NAMALWA (cell line): ENCODE measurements at regions not wholly inside any gene's neighbourhood (a gene's known extent, or its start where the extent isn't known, plus 50 kb on each side); places are given as distances from the start of the nearest gene placed in this dataset.

Experiments used
- DNase-seq: peaks from one replicate; pipeline ENCODE4 v3.0.0-alpha.2; 2015; ENCODE audit warnings: low spot score

- no peak for DNase-seq
Measured at GRCh38 chr10:53749439-53749838, 976.9 kb upstream of the MBL2 start.

GRCh38 chr10:53748319-53748718 lies 975.7 kb upstream of the MBL2 start:
- no peak for DNase-seq

DNA sequence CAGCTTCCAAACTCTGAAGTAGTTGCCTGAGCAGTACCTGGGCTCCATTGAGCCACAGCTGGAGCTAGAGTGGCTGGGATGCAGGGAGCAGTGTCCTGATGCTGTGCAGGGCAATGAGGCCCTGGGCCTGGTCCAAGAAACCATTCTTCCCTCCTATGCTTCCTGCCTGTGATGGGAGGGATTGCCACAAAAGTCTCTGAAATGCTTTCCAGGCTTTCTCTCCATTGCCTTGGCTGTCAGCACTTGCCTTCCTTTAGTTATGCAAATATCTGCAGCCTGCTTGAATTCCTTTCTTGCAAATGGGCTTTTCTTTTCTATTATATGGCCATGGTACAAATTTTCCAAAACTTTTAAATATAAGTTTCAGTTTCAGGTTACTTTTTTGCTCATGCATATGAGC lies 972.2 kb upstream of the MBL2 start:
- no peak for DNase-seq

GRCh38 chr10:53744176-53744575 lies 971.6 kb upstream of the MBL2 start:
- DNase-seq = no peak

- DNase-seq = no peak
Measured at GRCh38 chr10:53737132-53737531, 964.5 kb upstream of the MBL2 start.

- DNase-seq = no peak
Measured at GRCh38 chr10:53726921-53727320, 954.3 kb upstream of the MBL2 start.

- no peak for DNase-seq
Measured at GRCh38 chr10:53724581-53724980, 952.0 kb upstream of the MBL2 start.

DNA sequence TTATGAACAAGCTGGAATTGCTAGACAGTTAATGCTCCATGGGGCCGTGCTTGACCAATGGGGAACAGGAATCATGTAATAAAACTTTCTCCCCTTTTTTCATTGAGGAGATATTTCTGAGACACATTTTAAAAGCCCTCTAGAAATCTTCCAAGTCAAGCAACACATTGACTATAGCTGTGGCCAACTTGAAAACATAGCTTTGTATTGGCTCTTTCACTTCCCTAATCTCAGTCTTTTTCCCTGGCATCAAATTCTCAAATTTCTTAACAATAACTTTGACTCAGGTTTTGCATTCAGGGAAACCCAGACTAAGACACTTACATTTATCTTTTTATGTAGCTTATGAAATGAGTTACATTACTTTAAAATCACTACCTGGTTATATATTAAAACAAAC lies 947.1 kb upstream of the MBL2 start:
- DNase-seq = no peak

DNA sequence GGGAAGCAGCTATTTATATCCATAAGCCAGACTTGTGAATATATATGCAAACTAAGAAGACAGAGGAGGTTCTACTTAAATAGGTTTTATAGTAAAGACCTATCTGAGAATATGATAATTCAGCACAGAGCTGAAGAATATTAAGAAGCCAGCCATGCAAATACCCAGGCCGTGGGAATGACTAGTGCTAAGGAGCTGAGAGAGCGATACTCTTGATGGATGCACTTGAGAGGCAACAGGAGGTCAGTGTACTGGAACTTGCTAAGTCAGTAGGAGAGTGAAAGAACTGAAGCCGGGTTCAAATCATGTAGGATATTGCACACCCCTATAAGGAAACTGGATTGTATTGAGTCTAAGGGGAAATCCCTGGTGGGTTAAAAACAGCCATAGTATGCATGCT lies 943.6 kb upstream of the MBL2 start:
- DNase-seq = no peak

DNA sequence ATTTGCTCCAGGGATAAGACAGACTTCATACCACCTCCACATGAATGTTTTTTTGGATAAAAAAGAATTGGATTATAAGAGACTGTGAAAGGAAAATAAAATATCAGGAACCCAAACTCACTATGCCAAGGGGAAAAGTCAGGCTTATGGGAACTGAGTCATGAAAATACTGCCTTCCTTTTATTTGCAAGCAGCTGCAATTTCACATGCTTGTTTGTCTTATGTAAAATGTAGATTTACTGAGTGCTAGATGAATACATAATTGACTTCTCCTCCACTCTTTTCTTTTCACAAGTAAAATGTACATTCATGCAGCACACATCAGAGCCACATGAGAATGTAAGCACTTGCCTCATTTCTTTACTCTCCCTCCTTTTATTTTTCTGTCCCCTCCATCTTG lies 940.8 kb upstream of the MBL2 start:
- DNase-seq = no peak

DNA sequence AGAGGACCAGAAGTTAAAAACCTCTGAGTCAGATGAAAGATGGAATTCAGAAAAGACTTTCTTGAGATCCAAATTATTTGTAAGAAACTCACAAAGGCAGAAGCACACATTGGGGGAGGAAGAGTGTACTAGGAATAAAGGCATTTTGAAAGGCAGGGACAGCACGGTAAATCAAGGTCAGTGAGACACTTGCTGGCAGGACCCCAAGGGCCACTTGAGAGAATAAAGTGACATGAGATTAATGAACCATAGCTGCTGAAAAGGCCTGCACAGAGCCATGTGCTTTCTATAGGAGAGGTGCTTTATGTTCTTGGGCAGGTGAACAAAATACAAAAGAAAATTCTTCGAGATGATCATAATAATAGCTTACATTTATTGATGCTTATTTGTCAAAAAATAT lies 929.9 kb upstream of the MBL2 start:
- DNase-seq = no peak

GRCh38 chr10:53701213-53701612 lies 928.6 kb upstream of the MBL2 start:
- no peak for DNase-seq

GRCh38 chr10:53700278-53700677 lies 927.7 kb upstream of the MBL2 start:
- DNase-seq = no peak

GRCh38 chr10:53699684-53700083 lies 927.1 kb upstream of the MBL2 start:
- DNase-seq = no peak

DNA sequence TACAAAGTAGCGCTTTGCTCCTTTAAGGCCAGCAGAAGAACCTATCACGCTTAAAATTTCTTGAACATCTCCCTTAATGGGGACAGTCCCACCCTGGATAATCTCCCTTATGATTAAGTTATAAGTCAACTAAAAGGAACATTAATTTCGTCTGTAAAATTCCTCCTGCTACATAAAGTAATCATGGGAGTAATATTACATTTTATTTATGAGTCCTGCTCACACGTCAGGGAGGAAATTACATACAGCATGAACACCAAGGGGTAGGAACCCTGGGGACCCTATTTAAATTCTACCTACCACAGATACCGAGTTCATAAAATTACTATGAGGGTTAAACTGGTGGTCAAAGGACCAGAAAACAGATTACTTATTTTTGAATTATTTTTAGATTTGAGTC lies 926.6 kb upstream of the MBL2 start:
- DNase-seq = no peak

GRCh38 chr10:53697038-53697437 lies 924.5 kb upstream of the MBL2 start:
- no peak for DNase-seq

- DNase-seq = no peak
Measured at GRCh38 chr10:53690524-53691240, 918.1 kb upstream of the MBL2 start.

DNA sequence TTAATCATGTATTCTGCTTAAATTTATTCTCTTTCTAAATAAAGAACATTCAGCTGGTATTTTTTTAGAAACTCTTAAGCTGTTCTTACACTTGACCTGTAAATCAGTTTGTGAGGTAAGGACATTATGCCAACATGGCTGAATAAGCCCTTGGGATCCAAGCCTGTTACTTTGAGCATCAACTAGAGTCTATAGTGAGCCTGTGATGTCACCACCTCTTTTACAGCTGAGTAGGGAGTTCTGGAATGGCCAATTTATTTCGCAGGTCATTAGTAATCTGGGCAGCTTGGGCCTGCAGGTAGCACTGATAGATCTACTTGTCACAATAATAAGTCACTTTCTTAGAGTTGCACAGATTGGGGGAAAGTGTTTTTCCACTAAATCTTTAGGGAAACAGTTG lies 915.2 kb upstream of the MBL2 start:
- no peak for DNase-seq

DNA sequence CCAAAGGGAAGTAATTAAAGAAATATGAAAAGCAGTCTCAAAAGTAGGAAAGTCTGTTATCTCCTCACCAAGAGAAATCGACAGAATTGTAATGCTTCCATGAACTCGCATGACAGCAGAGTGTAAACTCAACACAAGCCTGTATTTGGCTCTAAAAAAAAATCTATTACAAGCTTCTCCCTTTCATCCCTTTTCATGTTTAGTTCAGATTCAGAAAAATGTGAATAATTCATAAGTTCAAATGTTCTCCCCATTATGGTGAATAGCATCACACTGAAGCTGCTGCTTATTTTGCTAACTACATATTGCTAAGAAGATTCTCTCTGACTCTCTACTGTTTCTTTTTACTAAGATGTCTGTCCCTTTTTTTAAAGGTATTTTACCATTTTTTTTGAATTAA lies 910.3 kb upstream of the MBL2 start:
- DNase-seq = no peak

- DNase-seq = no peak
Measured at GRCh38 chr10:53682458-53682857, 909.9 kb upstream of the MBL2 start.

DNA sequence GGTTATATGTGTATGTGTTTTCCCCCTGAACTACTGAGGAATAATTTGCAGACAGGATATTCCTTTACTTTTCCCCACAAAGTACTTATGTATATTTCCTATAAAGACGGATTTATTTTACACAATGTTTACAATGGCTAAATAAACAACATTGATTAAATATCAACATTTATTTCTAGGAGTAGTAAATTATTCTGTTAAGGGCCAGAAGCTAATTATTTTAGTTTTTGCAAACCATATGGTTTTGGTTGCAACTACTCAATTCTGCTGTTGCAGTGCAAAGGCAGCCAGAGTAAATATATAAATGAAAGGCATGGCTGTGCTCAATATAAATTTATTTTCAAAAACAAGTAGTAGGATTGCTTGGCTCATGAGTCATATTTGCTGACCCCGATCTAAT lies 907.1 kb upstream of the MBL2 start:
- no peak for DNase-seq

DNA sequence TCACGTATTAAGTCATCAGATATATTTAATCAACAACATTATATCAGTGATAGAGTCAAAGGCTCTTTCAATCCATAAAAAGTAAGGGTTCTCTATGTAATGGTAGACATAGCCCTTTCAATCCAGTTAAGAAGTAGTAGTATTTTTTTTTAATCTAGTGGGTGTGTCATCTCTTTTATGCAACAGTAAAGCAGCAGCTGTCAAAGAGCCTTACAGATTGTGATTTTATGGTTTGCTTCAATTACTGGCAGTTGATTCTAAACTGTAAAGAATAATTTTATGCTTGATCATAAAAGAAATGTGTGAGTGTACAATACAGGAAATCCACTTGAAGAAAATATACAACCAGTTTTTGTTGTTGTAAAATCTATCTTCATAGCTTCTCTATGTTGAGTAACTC lies 902.6 kb upstream of the MBL2 start:
- DNase-seq = no peak

GRCh38 chr10:53667063-53667462 lies 894.5 kb upstream of the MBL2 start:
- DNase-seq = no peak

GRCh38 chr10:53664282-53665019 lies 891.9 kb upstream of the MBL2 start:
- DNase-seq = no peak
